PC-9 (cell line): ENCODE measurements at regions not wholly inside any gene's neighbourhood (a gene's known extent, or its start where the extent isn't known, plus 50 kb on each side); places are given as distances from the start of the nearest gene placed in this dataset.

ENCODE experiments used
- EZH2 ChIP-seq: fragments of 200-600 bp; sonication (generic); IDR thresholded peaks from 2 replicates; pipeline ENCODE4 v1.8.0; 2017; ENCODE audit warnings: antibody characterized with exemption, low read depth
- TF ChIP-seq, protein P1 (sequence below): fragments of 200-600 bp; sonication (generic); conservative IDR thresholded peaks from 2 replicates; pipeline ENCODE4 v1.6.1; 2017; ENCODE audit warnings: mixed run types, antibody characterized with exemption, mild to moderate bottlenecking, moderate library complexity

DNA sequence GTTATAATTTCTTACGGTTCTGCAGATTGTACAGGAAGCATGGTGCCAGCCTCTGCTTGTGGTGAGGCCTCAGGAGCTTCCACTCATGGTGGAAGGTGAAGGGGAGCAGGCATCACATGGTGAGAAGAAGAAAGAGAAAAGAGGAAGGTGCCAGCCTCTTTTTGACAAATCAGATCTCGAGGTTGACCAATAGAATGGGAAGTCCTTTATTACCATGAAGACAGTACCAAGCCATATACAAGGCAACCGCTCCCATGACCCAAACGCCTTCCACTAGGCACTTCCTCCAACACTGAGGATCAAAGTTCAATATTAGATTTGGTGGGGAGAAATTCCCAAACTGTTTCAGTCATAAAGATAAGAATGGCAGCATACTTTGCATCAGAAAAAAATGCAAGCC lies 502.8 kb downstream of the GLRX3 start:
- TF ChIP-seq, protein P1, sequence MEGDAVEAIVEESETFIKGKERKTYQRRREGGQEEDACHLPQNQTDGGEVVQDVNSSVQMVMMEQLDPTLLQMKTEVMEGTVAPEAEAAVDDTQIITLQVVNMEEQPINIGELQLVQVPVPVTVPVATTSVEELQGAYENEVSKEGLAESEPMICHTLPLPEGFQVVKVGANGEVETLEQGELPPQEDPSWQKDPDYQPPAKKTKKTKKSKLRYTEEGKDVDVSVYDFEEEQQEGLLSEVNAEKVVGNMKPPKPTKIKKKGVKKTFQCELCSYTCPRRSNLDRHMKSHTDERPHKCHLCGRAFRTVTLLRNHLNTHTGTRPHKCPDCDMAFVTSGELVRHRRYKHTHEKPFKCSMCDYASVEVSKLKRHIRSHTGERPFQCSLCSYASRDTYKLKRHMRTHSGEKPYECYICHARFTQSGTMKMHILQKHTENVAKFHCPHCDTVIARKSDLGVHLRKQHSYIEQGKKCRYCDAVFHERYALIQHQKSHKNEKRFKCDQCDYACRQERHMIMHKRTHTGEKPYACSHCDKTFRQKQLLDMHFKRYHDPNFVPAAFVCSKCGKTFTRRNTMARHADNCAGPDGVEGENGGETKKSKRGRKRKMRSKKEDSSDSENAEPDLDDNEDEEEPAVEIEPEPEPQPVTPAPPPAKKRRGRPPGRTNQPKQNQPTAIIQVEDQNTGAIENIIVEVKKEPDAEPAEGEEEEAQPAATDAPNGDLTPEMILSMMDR = no peak
- TF ChIP-seq EZH2 = no peak
